ENCODE measurements at regions not wholly inside any gene's neighbourhood (a gene's known extent, or its start where the extent isn't known, plus 50 kb on each side); places are given as distances from the start of the nearest gene placed in this dataset.
"Not testable (repeated sequence)": the region's sequence is repeated elsewhere in the genome, so short reads cannot be mapped to it uniquely, and the experiment has no call there.

- DNase-seq (ENCODE audit: low spot score) = no peak
These were observed 561.8 kb downstream of the CETN3 start for GRCh38 chr5:89847743-89848142.

GRCh38 chr5:89844548-89844947 lies 565.0 kb downstream of the CETN3 start:
- no peak for DNase-seq (ENCODE audit: low spot score)

- no peak for DNase-seq (ENCODE audit: low spot score)
These were observed 567.0 kb downstream of the CETN3 start for GRCh38 chr5:89842531-89842930.

DNA sequence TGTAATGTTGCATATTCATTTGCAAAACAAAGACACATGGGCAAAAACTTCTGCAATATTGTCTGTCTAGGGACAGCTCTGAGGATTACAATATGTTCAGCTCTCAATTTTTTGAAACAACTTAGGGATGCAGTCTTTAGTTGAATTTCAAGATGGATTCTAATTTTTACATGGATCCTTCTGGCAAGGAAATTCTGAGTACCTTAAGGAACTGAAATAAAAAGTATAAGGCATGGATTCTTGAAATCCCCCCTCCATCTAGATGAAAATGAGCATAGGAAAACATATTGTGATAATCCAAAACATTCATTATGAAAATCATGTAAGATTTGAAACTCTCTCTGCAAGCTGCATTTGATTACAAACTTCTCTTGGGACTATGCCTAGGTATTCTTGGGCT lies 568.6 kb downstream of the CETN3 start:
- DNase-seq (ENCODE audit: low spot score) = no peak

DNA sequence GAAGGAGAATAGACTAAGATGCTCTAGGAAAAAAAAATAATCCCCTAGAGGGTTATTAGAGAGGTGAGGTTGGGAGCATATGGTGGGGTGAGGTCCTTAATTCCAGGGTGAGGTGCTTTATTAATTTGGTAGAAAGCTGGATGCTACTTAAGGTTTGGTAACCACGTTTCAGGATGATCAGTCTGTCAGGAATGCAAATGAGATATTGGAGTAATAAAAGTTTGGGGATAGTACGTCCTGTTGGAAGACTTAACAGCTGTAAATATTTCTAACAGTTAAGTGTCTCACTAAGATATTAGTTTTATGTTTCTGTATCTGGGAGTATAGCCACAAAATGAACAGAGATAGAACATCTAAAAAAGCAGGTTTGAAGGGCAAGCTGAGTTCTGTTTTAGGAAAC lies 578.9 kb downstream of the CETN3 start:
- DNase-seq (ENCODE audit: low spot score) = no peak

DNA sequence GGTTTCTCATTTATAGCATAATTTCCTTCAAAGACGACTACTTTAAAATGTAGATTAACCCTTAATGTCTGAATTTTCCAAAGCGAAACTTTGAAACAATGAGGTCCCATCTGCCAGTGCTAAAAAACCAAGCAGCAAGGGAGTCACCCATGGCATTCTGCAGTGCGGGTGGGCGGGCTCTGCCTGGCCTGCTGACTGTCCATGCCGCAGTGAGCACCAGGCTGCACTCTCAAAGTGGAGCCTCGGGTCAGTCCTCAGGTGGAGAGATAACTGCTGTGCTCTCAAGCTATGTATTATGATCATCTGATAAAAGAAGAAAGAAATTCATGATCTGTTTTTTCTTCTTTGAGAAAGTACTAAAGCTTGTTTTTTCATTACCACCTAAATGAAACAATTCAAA lies 581.6 kb downstream of the CETN3 start:
- no peak for DNase-seq (ENCODE audit: low spot score)

DNA sequence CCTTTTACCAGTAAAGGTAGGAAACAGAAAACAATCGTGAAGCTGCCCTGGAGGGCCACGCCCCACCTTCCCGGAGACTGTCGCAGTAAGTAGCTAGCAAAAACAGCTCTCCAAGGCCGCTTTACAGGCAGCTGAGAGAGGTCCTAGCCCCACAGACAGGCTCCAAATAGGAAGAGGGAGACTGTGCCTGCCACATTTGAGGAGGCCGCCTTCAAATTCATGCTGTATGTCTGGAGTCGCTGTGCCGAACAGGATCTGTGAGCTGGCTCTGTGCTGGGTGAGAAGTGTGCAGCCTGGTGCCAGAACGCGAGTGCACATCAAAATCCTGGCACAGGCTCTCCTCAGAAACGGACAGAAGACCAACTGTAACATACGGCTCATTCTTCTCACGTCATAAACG lies 582.2 kb downstream of the CETN3 start:
- DNase-seq (ENCODE audit: low spot score) = no peak

DNA sequence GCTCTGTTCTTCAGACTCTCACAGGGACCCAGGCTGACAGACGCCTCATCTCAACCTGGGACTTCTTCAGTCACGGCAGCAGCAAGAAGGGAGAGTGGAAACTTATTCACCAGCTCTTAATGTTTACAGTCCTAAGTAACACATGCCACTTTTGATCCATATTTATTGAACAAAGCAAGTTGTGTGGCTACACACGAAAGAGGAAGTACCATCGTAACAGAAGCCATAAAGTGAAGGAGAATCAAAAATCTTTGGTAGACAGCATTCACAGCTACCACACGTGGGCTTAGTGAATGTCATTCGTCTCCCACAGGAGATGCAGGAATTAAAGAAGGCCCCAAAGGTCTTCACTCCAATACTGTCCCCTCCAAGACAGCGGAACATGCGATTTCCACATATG lies 582.6 kb downstream of the CETN3 start:
- DNase-seq (ENCODE audit: low spot score) = no peak

DNA sequence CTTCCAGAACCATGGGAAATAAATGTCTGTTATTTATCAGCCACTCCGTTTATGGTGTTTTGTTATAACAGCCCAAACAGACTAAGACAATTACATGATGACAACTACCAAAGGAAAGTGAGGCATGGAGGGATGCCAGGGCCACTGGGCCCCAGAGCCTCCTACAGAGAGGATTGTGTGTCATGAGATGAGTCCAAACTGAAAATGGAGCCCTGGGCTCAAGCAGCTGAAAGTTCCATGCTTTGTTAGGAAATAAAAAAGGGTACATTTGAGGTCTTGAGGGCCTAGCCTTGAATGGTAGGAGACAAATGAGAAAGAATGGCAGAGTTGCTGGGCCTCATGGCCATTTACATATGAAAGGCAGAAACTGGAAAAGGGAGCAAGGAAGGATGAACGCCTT lies 586.5 kb downstream of the CETN3 start:
- no peak for DNase-seq (ENCODE audit: low spot score)

- DNase-seq (ENCODE audit: low spot score) = no peak
These were observed 591.7 kb downstream of the CETN3 start for GRCh38 chr5:89817841-89818240.

GRCh38 chr5:89816038-89816437 lies 593.5 kb downstream of the CETN3 start:
- DNase-seq (ENCODE audit: low spot score) = no peak

- not testable (repeated sequence) for DNase-seq (ENCODE audit: low spot score)
These were observed 608.8 kb downstream of the CETN3 start for GRCh38 chr5:89800735-89801134.

- DNase-seq (ENCODE audit: low spot score) = not testable (repeated sequence)
These were observed 615.1 kb downstream of the CETN3 start for GRCh38 chr5:89794504-89794903.

DNA sequence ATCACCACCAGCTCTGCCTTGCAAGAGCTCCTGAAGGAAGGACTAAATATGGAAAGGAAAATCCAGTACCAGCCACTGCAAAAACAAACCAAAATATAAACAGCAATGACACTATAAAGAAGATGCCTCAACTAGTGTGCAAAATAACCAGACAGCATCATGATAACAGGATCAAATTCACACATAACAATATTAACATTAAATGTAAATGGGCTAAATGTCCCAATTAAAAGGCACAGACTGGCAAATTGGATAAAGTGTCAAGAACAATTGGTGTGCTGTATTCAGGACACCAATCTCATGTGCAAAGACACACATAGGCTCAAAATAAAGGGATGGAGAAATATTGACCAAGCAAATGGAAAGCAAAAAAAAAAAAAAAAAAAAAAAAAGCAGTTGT lies 629.8 kb downstream of the CETN3 start:
- not testable (repeated sequence) for DNase-seq (ENCODE audit: low spot score)

- DNase-seq (ENCODE audit: low spot score) = no peak
These were observed 631.8 kb downstream of the CETN3 start for GRCh38 chr5:89777758-89778157.

GRCh38 chr5:89769975-89770374 lies 639.6 kb downstream of the CETN3 start:
- peak; percentile 2 for DNase-seq (ENCODE audit: low spot score)

DNA sequence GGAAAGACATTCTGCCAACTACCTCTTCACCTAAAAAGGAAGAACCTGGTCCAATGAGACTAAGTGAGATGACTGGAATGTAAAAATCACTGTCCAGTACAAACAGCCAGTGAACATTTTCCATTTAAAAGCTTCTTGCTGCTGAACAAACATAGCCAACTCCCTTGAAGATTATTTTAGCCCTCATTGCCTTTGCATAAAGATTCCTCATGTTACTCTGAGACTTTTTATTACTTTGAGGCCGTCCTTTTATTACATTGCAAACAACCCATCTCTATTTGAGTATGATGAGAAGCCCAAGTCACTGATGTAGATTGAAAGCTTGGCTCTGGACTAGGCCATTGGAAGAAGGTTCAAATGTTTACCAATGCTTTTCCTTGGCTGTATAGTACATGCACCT lies 649.8 kb downstream of the CETN3 start:
- no peak for DNase-seq (ENCODE audit: low spot score)

DNA sequence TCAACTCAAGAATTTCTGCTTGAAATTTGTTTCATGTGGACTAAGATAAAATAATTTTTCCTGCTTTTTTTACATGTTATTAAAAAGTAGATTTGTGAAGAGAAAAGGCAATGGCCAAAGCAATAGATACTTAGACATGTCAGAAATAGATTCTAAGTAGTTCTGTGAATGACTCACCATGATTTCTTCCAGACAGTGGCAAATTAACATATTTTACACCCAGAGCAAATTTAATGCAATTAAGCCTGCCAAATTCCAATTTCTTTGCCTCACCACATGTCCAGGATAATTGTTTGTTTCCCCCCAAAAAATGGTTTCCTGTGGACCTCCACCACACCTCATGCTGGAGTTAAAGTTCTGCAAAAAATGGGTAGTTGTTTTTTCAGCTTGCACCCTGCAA lies 651.4 kb downstream of the CETN3 start:
- DNase-seq (ENCODE audit: low spot score) = no peak

- no peak for DNase-seq (ENCODE audit: low spot score)
These were observed 652.6 kb downstream of the CETN3 start for GRCh38 chr5:89756955-89757354.

- DNase-seq (ENCODE audit: low spot score) = no peak
These were observed 654.5 kb downstream of the CETN3 start for GRCh38 chr5:89755024-89755423.

GRCh38 chr5:89735082-89735481 lies 674.5 kb downstream of the CETN3 start:
- no peak for DNase-seq (ENCODE audit: low spot score)

DNA sequence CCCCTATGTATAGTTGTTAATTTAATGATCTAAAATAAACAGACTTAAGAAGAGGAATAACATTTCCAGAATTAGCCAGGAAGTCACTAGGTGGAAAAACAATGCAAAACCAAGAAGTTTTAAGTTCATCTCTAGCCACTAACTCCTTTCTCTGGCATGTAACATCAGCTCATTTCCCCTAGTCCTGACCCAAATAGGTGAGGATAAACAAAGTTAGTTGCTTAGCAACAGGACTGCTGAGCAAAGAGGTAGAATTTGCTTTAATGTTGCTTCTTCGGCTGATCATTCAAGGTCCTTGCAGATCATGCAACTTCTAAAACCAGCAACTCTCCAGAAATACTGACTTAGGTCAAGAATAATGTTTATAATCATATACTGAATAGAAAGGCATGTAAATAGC lies 675.8 kb downstream of the CETN3 start:
- no peak for DNase-seq (ENCODE audit: low spot score)

DNA sequence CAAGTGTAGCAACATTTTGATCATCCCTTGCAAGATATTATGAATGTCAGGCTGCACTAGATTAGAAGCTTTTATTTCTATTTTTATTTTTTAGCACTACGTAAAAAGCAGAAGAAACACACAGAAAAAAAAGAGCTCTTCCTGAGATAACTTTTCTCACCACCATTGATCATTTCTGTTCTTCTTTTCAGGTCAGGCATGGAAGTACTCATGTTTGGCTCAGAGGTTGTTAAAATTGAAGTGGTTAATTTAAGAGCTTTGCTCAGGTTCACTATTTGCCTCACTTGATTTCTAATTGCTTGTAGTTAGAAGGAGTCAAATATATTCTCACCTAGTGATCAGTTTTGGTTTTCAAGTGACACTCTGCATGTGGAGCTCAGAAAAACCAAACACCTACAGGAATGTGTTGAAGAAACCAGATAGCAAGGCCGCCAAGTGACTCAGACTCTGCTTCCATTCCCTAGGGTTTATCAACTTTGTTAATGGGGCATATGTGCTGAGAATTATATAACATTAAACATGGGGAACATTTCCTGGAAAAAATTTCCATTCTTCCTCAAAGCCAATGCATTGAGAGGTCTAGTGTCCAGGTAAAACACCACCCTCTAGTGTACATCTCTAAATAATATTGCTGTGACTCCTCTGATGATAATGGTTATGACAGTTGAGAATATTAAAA lies 679.8 kb downstream of the CETN3 start:
- no peak for DNase-seq (ENCODE audit: low spot score)

DNA sequence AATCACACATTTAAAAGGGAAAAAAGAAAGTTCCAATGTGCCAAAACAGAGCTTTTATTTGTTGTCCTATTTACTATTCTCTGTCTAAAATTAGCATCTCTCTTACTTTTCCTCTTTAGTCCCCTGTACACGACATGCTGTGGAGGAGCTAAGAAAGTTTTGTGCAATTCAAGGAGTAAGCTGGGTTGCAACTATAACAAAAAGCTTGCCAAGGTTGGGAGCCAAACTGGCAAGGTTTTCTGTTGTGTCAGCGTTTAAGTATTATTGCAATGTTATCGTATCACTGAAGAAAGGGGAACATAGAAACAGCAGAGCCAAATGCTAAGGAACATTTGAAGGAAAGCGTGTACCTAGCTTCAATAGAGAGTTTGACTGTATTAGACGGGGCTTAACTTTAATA lies 680.8 kb downstream of the CETN3 start:
- DNase-seq (ENCODE audit: low spot score) = no peak

GRCh38 chr5:89728134-89728533 lies 681.4 kb downstream of the CETN3 start:
- DNase-seq (ENCODE audit: low spot score) = no peak

Data from COLO829 (cell line).